ENCODE measurements at regions not wholly inside any gene's neighbourhood (a gene's known extent, or its start where the extent isn't known, plus 50 kb on each side); places are given as distances from the start of the nearest gene placed in this dataset.

DNA sequence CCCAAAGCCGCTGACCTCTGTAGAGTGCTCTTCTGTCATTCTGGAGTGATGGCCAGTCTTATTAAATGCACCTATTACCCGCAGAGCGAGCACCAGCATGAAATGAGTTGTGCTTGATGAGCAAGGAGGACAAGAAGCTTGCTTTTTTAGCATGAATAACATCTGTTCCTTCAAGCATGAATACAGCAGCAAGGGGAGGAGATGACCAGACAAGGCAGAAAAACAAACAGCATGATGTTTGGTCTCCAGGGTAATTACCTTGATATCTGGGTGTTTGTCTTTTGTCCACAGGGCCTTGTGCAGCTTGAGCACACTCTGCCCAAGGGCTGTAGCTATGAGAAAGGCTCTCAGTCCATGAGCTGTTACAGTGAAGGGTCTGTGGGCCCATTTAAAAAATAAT, 324.8 kb upstream of the DDX53 start:
- Histone ChIP-seq H3K27ac (ENCODE audit: low read depth) (no peak overlapping the region), H3K4me3 (ENCODE audit: low read depth, low read length) (no peak overlapping the region), H3K4me1 (ENCODE audit: insufficient read depth) (no peaks in the 10 kb centered on the region), H3K36me3 (ENCODE audit: insufficient read depth) (no peaks in the 10 kb centered on the region)
- 88% methylated on average over 3 of the region's 3 CpGs for WGBS
- DNase-seq (ENCODE audit: extremely low spot score): no peak

DNA sequence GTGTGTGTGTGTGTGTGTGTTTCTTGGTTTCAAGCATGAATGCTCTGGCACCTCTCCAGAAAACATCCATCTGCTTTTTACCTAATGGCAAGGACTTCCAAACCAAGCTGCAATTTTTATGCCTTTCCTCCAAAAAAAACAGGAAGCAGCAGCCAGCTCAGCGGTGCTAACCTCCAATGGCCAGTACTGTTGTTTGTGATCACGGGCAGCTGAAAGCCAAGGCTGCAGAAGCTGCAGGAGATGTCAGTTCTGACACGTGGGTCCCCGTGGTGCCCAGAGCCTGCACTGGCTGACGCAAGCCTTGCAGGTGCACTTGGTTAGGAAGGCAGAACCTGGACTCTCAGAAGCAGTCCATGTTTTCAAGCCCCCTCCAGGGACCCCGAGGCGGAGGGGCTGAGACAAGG, 313.6 kb upstream of the DDX53 start:
- H3K4me3 ChIP-seq (ENCODE audit: low read depth, low read length): no peak overlapping the region
- 40% methylated on average over 7 of the region's 7 CpGs for WGBS
- H3K36me3 ChIP-seq (ENCODE audit: insufficient read depth): no peaks in the 10 kb centered on the region
- H3K27ac ChIP-seq (ENCODE audit: low read depth): no peak overlapping the region
- peak; percentile 14 for DNase-seq (ENCODE audit: extremely low spot score)
- no peaks in the 10 kb centered on the region for H3K4me1 ChIP-seq (ENCODE audit: insufficient read depth)

DNA sequence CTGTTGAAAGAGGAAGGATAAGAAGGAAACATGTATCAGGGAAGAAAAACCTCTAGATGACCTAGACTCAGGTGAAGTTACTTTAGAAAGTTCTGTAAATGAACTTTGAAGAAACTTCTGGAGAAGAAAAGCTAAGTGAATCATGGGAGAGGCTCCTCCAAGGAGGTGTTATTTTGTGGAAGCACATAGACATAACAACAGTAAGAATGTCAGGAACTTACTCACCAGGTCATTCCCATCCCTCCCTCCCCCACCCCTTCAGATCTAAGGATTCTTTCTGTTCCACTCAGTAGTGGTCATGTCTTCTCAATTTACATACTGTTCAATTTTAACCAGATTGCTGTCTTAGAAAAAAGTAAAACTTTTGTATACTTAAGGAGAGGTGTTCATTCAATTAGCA, 310.5 kb upstream of the DDX53 start:
- no peak overlapping the region for H3K4me3 ChIP-seq (ENCODE audit: low read depth, low read length)
- H3K4me1 ChIP-seq (ENCODE audit: insufficient read depth): no peaks in the 10 kb centered on the region
- H3K27ac ChIP-seq (ENCODE audit: low read depth): no peak overlapping the region
- H3K36me3 ChIP-seq (ENCODE audit: insufficient read depth): no peaks in the 10 kb centered on the region
- DNase-seq (ENCODE audit: extremely low spot score): no peak

DNA sequence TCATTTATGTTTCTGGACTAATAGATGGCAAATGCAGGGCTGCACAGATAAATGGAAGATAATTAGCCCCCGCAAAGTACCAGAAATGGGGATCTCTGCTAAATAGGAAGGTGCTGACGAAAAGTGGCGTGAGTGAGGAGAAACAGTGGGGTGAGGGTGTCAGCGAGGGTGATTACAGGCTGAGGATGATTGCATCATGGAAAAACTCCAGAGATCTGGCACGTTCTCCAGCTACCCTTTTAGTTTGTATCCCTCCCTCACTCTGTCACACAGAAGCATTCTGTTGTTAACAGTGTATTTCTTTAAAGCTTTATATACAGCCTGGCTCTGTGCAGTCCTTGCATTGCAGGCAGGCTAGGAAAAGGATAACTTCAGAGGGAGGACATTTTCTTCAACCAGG, 309.6 kb upstream of the DDX53 start:
- WGBS: 58% methylated on average over 5 of the region's 5 CpGs
- Histone ChIP-seq H3K4me3 (ENCODE audit: low read depth, low read length) (no peak overlapping the region), H3K36me3 (ENCODE audit: insufficient read depth) (no peaks in the 10 kb centered on the region), H3K27ac (ENCODE audit: low read depth) (no peak overlapping the region), H3K4me1 (ENCODE audit: insufficient read depth) (no peaks in the 10 kb centered on the region)
- no peak for DNase-seq (ENCODE audit: extremely low spot score)

DNA sequence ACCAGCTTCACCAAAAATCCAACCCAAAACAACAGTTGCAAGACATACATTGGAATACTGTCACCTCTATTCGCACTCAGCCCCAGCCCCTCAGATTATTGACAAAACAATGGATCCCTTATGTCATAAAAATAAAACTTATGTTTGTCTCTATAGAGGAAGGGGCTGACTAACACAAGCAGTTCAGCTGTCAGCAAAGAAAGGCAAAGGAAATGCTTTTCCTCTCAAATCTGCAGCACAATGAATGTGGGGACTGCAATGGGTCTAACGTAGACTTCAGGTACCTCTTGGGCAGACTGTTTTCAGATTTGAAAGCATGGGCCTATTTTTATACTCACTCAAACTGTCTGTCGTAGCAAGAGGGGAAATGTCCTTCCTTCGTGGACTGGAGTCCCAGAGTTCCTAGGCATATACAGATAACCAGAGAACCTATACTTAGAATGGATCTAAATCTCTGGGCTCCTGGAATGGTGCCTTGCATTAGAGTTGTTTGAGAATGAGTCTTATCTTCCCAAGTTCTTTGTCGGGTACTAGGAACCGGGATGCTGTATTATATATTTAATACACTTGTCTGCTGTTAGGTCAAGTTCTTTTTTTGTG, 307.7 kb upstream of the DDX53 start:
- no peaks in the 10 kb centered on the region for H3K36me3 ChIP-seq (ENCODE audit: insufficient read depth)
- H3K4me1 ChIP-seq (ENCODE audit: insufficient read depth): no peaks in the 10 kb centered on the region
- H3K4me3 ChIP-seq (ENCODE audit: low read depth, low read length): no peak overlapping the region
- no peak overlapping the region for H3K27ac ChIP-seq (ENCODE audit: low read depth)
- 82% methylated on average over 6 of the region's 6 CpGs for WGBS
- DNase-seq (ENCODE audit: extremely low spot score): no peak

DNA sequence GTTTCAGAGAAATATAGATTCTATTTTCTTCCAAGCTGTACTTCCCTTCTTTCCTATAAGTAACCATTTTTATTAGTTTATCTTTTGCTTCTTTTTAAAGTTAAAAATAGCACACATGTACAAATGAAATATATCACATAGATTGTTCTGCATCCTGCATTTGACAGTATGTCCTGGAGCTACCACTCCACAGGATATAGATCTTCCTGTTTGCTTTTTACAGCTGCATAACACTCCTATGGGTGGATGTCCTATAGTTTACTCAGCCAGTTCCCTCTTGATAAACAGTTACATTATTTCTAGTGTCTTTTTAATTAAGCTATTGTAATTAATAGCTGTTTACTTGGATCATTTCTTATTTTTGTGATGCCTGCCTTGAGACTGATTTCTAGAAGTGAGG, 301.6 kb upstream of the DDX53 start:
- H3K4me1 ChIP-seq (ENCODE audit: insufficient read depth): no peaks in the 10 kb centered on the region
- no peak overlapping the region for H3K27ac ChIP-seq (ENCODE audit: low read depth)
- no peak overlapping the region for H3K4me3 ChIP-seq (ENCODE audit: low read depth, low read length)
- no peak for DNase-seq (ENCODE audit: extremely low spot score)
- no peaks in the 10 kb centered on the region for H3K36me3 ChIP-seq (ENCODE audit: insufficient read depth)

DNA sequence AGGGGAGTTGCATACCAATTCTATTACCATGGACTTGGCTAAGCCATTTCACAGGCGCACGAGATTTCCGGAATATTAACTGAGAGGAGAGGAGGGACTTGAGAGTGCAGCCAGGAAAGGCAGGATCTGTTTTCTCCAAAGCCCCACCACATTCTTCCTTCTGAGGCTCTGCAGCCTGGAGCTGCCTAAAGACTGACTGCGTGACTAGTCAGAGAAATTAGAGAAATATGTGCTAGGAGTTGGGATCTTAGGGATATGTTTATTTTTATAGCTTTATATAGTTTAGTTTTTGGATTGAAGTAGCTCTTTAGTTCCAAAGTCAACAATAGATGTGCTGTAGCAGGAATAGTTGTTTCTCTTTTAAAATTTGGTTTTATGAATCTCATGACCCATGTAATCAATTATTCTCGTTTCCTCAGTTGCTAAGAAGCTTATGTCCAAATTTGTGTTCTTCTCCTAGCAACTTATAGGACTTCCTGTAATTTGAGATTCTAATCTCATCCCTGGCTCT, 300.1 kb upstream of the DDX53 start:
- Histone ChIP-seq H3K4me3 (ENCODE audit: low read depth, low read length) (no peak overlapping the region), H3K36me3 (ENCODE audit: insufficient read depth) (no peaks in the 10 kb centered on the region), H3K4me1 (ENCODE audit: insufficient read depth) (no peaks in the 10 kb centered on the region), H3K27ac (ENCODE audit: low read depth) (no peak overlapping the region)
- peak; percentile 6 for DNase-seq (ENCODE audit: extremely low spot score)
- WGBS: 32% methylated on average over 5 of the region's 5 CpGs

DNA sequence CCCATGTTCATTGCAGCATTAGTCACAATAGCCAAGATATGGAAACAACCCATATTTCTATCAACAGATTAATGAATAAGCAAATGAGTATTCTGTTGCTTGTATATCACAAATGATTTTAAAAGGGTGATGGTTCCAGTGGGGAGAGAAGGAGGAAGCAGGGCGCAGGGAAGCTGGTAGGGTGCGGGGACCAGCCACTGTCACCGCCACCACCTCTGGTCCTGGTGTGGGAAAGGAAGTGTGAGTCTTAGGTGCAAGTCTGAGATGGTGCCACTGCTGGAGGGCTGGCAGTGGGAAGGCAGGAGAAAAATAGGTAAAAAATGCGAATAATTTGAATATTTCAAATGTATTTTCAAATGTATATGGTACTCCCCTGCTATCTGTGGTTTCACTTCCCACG, 286.8 kb upstream of the DDX53 start:
- Histone ChIP-seq H3K27ac (ENCODE audit: low read depth) (no peak overlapping the region), H3K4me1 (ENCODE audit: insufficient read depth) (no peaks in the 10 kb centered on the region), H3K36me3 (ENCODE audit: insufficient read depth) (no peaks in the 10 kb centered on the region), H3K4me3 (ENCODE audit: low read depth, low read length) (no peak overlapping the region)
- WGBS: 91% methylated on average over 5 of the region's 5 CpGs
- DNase-seq (ENCODE audit: extremely low spot score): no peak

DNA sequence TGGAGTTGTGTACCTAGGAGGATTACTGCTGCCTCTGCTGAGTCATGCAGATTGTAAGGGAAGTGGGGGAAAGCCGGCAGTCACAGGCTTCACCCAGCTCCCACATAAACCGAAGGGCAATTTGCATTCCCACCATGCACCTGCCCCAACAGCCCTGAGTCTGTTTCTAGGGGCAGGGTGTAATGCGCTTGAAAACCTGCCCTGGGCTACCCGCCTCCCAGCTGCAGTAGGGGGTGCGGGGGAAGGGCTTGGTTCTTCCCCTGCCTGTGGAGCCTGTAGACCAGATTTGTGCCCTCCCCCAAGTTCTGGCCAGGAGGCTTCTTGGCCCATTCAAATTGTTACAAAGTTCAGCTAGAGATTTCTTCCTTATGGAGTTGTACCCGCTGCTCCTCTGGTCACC, 269.2 kb upstream of the DDX53 start:
- DNase-seq (ENCODE audit: extremely low spot score): no peak
- 79% methylated on average over 6 of the region's 6 CpGs for WGBS
- H3K36me3 ChIP-seq (ENCODE audit: insufficient read depth): no peaks in the 10 kb centered on the region
- H3K4me3 ChIP-seq (ENCODE audit: low read depth, low read length): no peak overlapping the region
- H3K4me1 ChIP-seq (ENCODE audit: insufficient read depth): no peaks in the 10 kb centered on the region
- no peak overlapping the region for H3K27ac ChIP-seq (ENCODE audit: low read depth)

DNA sequence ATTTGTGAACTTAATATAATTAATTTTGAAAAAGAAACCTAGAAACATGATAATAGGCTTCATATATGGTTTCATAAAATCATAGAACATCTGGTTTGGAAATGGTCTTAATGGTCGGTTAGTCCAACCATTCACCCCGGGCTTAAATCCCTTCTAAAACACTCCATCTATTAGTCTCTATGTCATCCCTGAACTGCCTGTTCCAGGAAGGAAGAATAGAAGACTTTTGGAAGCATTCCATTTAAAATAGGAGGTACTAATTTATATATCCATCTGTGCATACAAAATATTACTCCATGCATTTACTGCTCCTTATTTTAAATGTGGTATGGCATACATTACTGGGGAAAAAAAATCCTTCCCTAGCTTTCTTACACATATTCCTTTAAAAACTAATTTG, 262.2 kb upstream of the DDX53 start:
- Histone ChIP-seq H3K27ac (ENCODE audit: low read depth) (no peak overlapping the region), H3K4me1 (ENCODE audit: insufficient read depth) (no peaks in the 10 kb centered on the region), H3K36me3 (ENCODE audit: insufficient read depth) (no peaks in the 10 kb centered on the region), H3K4me3 (ENCODE audit: low read depth, low read length) (no peak overlapping the region)
- DNase-seq (ENCODE audit: extremely low spot score): no peak
- 80% methylated on average over 2 of the region's 2 CpGs for WGBS

DNA sequence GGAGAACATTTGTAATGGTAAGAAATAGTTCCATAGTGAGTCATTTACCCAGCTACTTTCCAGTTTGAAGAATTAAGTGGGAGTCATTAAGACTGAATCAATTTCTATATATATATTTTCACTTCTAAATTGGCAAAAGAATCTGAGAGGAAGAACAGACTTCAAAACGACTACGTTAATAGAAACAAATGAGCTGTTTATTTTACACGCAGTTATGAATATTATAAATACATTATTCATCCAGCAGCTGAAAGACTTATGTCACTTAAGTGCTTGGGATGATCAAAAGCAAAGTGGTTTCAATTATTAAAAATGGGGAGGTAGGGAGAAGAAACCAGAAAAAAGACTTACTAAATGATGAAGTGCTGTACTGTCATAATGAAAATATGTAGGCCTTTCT, 260.5 kb upstream of the DDX53 start:
- Histone ChIP-seq H3K27ac (ENCODE audit: low read depth) (no peak overlapping the region), H3K4me1 (ENCODE audit: insufficient read depth) (no peaks in the 10 kb centered on the region), H3K4me3 (ENCODE audit: low read depth, low read length) (no peak overlapping the region), H3K36me3 (ENCODE audit: insufficient read depth) (no peaks in the 10 kb centered on the region)
- 67% methylated on average over 3 of the region's 3 CpGs for WGBS
- no peak for DNase-seq (ENCODE audit: extremely low spot score)

DNA sequence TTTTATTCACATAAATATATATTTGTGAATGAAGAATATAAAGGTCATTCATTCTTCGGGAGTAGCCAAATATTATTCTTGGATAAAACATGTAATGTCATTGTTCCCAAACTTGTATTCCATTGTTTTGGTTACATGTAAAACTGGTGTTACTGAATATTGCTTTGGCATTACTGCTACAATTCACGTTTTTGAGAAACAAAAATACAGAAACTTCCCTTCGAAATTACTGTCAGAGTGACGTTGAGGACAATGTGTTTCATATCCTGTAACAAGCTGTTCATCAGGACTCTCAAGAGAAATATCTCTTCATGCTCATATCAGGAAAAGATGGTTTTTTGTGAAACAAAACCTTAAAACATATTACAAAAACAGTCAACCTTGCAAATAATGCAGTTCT, 258.9 kb upstream of the DDX53 start:
- Histone ChIP-seq H3K36me3 (ENCODE audit: insufficient read depth) (no peaks in the 10 kb centered on the region), H3K4me3 (ENCODE audit: low read depth, low read length) (no peak overlapping the region), H3K4me1 (ENCODE audit: insufficient read depth) (no peaks in the 10 kb centered on the region), H3K27ac (ENCODE audit: low read depth) (no peak overlapping the region)
- no peak for DNase-seq (ENCODE audit: extremely low spot score)
- WGBS: 87% methylated on average over 4 of the region's 4 CpGs

DNA sequence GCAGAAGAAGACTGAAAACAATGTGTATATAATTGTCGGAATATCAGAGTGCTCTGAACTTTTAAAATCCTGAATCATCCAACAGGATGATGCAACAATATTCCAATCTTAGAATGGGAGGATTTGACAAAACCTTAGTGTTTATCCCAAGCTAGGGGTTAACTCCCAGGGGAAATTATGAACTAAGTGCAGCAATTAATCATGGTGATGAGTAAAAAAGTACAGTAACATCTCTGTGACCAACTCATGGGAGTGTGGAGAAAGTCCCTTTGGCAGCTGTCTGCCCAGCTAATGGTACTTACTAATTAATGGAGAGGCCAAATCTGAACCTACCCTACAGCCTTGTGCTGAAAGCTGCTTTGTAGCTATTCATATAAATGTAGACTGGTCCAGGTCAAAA, 257.6 kb upstream of the DDX53 start:
- WGBS: 24% methylated on average over 1 of the region's 1 CpG
- Histone ChIP-seq H3K4me3 (ENCODE audit: low read depth, low read length) (no peak overlapping the region), H3K4me1 (ENCODE audit: insufficient read depth) (no peaks in the 10 kb centered on the region), H3K27ac (ENCODE audit: low read depth) (no peak overlapping the region), H3K36me3 (ENCODE audit: insufficient read depth) (no peaks in the 10 kb centered on the region)
- DNase-seq (ENCODE audit: extremely low spot score): no peak

DNA sequence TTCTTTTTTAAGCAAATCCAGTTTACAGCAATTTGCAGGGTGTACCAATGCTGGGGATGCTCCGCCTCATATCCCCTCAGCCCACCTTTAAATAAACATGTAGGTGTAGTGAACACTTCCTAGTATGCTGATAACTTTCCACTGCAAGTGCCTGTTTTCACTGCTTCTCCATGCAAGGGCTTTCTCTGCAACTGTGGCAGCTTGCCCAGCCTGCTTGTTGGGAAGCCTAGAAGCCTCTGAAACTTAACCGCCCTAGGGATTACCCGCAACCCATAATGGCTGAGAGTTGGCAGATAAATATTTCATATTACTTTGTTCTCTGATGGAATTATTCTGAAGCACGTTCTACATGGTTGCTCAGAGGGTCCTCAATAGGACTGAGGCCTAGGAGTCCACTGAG, 253.7 kb upstream of the DDX53 start:
- Histone ChIP-seq H3K4me3 (ENCODE audit: low read depth, low read length) (no peak overlapping the region), H3K36me3 (ENCODE audit: insufficient read depth) (no peaks in the 10 kb centered on the region), H3K4me1 (ENCODE audit: insufficient read depth) (no peaks in the 10 kb centered on the region), H3K27ac (ENCODE audit: low read depth) (no peak overlapping the region)
- 68% methylated on average over 4 of the region's 4 CpGs for WGBS
- no peak for DNase-seq (ENCODE audit: extremely low spot score)
